Panc1 (cell line): ENCODE measurements at regions not wholly inside any gene's neighbourhood (a gene's known extent, or its start where the extent isn't known, plus 50 kb on each side); places are given as distances from the start of the nearest gene placed in this dataset.

Experiments used
- CTCF ChIP-seq: fragments of 450-650 bp; IDR thresholded peaks from 2 replicates; pipeline ENCODE4 v1.5.1; 2017; ENCODE audit warnings: mild to moderate bottlenecking
- POLR2AphosphoS5 ChIP-seq: IDR thresholded peaks from 2 replicates; pipeline ENCODE4 v1.6.1; 2012; ENCODE audit warnings: mild to moderate bottlenecking, low read depth, low read length, moderate library complexity
- REST ChIP-seq, 2 experiments: IDR thresholded peaks; 2 replicates each; pipeline ENCODE4 v1.6.1; 2011 to 2012; ENCODE audit warnings: low read depth in 2 of 2, control low read depth in 1 of 2, low read length in 1 of 2, mild to moderate bottlenecking in 1 of 2, moderate library complexity in 1 of 2; ENCODE audit not compliant: insufficient read depth in 1 of 2
- SIN3A ChIP-seq: IDR thresholded peaks from 2 replicates; pipeline ENCODE4 v1.6.1; 2012; ENCODE audit warnings: low read depth, mild to moderate bottlenecking, low read length, moderate library complexity, borderline replicate concordance; ENCODE audit not compliant: insufficient read depth
- TCF7L2 ChIP-seq: IDR thresholded peaks from 2 replicates; pipeline ENCODE4 v1.6.1; 2011; ENCODE audit warnings: mild to moderate bottlenecking, low read depth, low read length, inconsistent platforms

GRCh38 chr11:70624598-70624993 is 226.3 kb downstream of the CTTN start:
- no peak for TF ChIP-seq CTCF
- no peak for TF ChIP-seq REST (IDR thresholded peaks at IDR 0.05; ENCODE audit: insufficient read depth in 1 of 2, low read depth in 2 of 2, low read length in 1 of 2)
- TF ChIP-seq POLR2AphosphoS5, result no peak
- no peak for TF ChIP-seq SIN3A
- no peak for TF ChIP-seq TCF7L2
